ENCODE measurements at regions not wholly inside any gene's neighbourhood (a gene's known extent, or its start where the extent isn't known, plus 50 kb on each side); places are given as distances from the start of the nearest gene placed in this dataset.

- TF ChIP-seq, protein P1, sequence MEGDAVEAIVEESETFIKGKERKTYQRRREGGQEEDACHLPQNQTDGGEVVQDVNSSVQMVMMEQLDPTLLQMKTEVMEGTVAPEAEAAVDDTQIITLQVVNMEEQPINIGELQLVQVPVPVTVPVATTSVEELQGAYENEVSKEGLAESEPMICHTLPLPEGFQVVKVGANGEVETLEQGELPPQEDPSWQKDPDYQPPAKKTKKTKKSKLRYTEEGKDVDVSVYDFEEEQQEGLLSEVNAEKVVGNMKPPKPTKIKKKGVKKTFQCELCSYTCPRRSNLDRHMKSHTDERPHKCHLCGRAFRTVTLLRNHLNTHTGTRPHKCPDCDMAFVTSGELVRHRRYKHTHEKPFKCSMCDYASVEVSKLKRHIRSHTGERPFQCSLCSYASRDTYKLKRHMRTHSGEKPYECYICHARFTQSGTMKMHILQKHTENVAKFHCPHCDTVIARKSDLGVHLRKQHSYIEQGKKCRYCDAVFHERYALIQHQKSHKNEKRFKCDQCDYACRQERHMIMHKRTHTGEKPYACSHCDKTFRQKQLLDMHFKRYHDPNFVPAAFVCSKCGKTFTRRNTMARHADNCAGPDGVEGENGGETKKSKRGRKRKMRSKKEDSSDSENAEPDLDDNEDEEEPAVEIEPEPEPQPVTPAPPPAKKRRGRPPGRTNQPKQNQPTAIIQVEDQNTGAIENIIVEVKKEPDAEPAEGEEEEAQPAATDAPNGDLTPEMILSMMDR (conservative IDR thresholded peaks at IDR 0.05), result no peak
- TF ChIP-seq ZFX (IDR thresholded peaks at IDR 0.05), result no peak
Measured at GRCh38 chr9:31210978-31211570, 1173.4 kb upstream of the ACO1 start.

Data from C4-2B (cell line).